NCI-H2227 (cell line): ENCODE measurements at regions not wholly inside any gene's neighbourhood (a gene's known extent, or its start where the extent isn't known, plus 50 kb on each side); places are given as distances from the start of the nearest gene placed in this dataset.
"Not testable (repeated sequence)": the region's sequence is repeated elsewhere in the genome, so short reads cannot be mapped to it uniquely, and the experiment has no call there.

Experiments used
- DNase-seq: peaks from one replicate; lab custom pipeline; 2025; ENCODE audit not compliant: unreplicated experiment; lab: John Stamatoyannopoulos, UW

DNA sequence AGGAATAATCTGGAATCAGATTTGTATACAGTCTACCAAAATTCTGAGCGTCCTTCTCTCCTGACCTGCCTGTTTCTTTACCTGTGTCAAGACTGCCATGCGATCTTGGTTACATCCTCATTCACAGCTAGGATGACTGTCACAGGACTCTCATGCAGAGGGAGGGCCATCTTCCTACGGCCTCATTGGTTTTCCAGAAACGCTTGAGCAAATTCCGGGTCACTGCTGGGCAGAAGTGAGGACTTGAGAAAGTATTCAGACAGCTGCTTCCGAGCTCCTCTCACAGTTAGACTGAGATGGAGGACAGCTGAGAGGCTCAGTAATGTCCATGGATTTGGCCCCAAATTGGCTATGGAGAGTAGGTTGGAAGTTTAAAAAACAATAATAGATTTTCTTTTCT lies 94.2 kb downstream of the TFAP2C start:
- DNase-seq = no peak

- no peak for DNase-seq
Measured at GRCh38 chr20:56724241-56724757, 95.2 kb downstream of the TFAP2C start.

GRCh38 chr20:56730003-56730402 lies 100.9 kb downstream of the TFAP2C start:
- no peak for DNase-seq

GRCh38 chr20:56730996-56731395 lies 101.9 kb downstream of the TFAP2C start:
- DNase-seq = no peak

- no peak for DNase-seq
Measured at GRCh38 chr20:56731476-56731875, 102.4 kb downstream of the TFAP2C start.

DNA sequence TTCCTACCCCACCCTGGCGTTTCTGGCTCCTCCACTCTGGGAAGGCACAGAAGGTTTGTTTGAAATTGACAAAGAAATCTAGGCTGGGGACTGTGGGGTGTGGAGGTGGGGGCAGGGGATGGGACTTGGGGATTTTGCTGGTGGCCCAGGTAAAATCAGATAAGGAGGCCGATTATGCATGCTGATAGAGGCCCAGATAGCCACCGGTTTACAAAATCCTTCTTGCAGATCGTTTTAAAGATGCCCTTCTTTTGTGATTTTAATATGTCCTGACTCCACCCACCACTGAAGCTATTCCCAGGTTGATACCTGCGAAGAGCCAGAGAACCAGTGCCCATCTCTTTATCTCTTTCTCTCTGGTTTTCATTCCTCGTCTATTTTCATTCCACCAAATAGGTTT lies 104.9 kb downstream of the TFAP2C start:
- no peak for DNase-seq

DNA sequence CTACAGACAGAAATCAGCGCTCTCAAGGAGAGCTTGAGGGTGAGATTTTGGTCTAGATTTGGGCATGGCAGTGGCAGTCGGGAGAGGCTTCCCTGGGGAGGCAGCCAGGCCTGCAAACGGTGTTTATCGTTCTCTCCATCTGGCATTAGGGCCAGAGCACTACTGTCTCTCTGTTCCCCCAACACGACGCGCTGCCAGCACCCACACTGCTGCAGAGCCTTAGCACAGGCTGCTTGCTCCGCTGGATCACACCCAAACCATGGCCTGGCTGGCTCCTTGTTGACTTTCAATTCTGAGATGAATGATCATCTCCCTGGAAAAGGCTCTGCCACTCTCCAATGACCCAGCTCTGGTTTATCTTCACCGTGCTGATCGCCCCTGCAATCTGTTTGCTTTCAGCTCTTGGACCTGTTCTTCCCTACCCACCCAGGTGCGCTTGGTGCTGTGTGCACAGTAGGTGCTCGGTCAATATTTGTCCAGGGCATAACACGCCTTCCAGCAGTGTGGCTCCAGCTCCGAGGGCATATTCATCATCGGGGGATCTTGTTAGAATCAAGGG lies 106.1 kb downstream of the TFAP2C start:
- no peak for DNase-seq

DNA sequence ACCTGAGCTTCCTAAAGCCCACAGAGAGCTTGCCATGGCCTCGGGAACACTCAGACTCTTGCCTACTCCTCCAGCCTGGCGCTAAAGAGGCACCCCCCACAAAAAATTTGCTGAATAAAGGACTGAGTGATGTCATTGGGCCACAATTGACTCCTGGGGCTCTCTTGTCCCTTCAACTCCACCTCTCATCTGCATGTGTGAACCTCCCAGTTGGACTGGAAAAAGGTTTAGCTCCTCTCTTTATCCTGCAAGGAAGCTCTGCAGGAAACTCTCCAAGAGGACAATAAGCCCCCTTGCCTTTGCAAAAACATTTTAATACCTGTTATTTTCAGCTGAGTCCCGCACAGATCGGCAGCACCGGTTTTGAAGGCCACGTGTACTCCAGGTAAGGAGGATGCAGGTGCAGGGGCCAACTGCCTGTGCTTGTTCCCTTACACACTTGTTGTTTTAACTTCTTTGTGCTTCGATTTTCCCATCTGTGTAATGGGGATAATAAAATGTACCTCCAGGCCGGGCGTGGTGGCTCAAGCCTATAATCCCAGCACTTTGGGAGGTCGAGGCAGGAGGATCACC lies 107.3 kb downstream of the TFAP2C start:
- DNase-seq = no peak

DNA sequence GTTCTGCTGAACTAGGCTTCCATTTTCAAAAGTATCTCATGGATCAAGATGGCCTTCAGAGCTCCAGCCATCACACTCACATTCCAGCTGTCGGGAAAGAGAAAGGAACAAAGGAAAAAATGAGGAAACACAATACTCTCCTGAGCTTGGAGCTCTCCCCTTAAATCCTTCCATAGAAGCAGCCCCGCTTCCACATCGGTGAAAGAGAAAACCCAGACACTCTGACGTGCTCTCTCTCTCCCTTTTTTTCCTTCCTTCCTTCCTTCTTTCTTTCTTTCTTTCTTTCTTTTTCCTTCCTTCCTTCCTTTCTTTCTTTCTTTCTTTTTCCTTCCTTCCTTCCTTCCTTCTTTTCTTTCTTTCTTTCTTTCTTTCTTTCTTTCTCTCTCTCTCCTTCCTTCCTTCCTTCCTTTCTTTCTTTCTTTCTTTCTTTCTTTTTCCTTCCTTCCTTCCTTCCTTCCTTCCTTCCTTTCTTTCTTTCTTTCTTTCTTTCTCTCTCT lies 115.3 kb downstream of the TFAP2C start:
- not testable (repeated sequence) for DNase-seq

DNA sequence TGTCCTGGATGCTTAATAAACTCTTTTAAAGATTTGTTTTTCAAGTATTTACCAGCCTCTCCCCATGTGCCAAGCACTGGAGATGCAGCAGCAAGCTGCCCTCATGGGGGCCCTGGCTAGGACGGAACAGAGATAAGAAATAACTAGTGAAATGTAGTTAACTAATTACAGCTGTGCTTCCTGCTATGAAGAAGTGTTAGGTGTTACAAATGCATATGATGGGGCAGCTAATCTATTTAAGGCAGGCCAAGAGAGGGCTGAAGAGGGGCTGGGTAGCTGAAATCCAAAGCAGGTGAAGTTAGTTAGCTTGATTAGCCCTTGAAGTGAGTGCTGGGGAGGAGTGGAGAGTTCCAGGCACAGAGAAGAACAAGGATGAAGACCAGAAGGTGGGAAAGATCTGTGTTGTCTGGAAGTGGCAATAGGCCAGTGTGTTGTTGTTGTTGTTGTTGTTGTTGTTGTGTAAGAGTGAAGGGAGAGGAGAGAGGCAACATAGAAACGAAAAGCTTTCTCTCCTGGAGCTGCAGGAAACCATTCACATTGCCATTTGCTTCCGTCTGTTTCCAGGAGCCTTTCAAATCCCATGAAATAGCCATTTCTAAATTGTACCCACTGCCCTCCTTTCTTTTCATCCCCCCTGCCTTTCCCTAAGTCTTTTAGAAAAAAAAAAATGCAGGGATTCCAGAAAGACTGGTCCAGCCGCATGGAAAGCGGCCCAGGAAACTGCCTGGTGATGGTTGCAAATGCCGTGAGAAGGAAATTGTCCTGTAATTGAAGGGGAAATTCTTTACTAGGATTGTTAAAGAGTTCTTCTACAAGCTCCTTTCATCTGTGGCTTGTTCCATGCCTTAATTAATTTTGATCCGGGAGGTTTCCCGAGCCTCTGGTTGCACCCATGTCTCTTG lies 119.6 kb downstream of the TFAP2C start:
- no peak for DNase-seq

- no peak for DNase-seq
Measured at GRCh38 chr20:56750430-56750829, 121.3 kb downstream of the TFAP2C start.

GRCh38 chr20:56752274-56752673 lies 123.2 kb downstream of the TFAP2C start:
- DNase-seq = no peak

DNA sequence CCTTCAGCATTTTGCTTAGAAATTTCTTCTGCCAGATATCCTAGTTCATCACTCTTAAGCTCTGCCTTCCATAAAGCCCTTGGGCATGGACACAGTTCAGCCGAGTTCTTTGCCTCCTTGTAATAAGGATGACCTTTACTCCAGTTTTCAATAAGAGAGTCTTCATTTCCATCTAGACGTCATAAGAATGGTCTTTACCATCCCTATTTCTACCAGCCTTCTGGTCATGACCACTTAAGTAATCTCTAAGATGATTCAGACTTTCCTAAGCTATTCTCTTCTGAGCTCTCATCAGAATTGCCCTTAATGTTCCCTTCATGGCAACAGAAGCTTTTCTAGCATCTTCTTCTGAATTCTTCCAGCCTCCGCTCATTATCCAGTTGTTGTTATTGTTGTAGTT lies 126.1 kb downstream of the TFAP2C start:
- DNase-seq = no peak

DNA sequence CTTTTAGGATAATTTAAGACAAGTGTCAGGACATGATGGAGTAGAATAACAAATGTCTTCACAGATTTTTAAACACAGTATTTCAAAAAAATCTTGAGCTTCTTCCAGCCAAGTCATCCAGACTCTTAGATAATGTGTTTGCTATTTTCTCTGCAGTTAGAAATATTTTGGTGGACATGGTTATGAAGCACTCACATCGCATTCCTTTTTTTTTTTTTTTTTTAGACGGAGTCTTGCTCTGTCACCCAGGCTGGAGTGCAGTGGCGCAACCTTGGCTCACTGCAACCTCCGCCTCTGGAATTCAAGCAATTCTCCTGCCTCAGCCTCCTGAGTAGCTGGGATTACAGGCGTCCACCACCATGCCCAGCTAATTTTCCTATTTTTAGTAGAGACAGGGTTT lies 127.6 kb downstream of the TFAP2C start:
- not testable (repeated sequence) for DNase-seq

- DNase-seq = no peak
Measured at GRCh38 chr20:56758706-56759105, 129.6 kb downstream of the TFAP2C start.

DNA sequence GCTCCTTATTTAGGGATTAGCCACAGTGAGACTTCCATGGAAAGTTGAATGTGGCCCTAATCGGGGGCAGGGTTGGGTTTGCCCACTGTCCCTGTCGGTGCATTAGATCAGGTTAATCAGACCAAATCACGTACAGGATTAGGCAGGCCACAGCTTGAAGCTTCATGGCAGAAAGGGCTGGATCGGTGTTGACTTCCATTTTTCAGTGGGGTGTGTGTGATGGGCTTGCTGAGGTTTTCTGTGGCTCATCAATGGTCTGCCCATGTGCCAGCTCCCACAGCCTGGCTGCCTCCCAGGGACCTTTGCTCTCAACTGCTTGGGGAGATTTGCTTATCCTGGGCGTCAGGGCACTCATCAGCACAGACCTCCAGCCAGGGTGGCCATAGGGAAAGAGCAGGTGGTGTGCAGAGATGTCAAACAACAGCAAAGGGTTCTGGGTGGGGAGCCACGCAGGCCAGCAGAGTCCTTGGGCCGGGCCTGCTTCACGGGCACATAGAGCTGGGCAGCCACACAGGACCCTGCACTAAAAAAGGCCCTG lies 130.7 kb downstream of the TFAP2C start:
- DNase-seq = no peak

DNA sequence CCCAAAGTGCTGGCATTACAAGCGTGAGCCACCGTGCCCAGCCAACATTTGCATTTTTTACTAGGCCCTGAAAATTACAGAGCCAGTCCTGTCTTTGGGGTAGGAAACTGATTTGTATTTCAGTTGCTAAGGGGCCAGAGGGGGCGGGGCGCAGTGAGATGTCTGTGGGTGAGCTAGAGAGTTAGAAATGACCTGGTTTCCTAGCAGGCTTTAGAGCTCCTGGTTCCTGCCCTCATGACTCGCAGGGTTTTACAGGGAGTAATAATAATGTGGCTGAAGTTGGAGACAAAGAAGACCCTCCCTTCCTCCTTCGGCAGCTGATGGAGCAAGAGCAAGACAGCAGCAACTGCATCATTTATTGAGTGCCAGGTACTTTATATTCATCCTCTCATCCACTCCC lies 131.5 kb downstream of the TFAP2C start:
- DNase-seq = no peak

DNA sequence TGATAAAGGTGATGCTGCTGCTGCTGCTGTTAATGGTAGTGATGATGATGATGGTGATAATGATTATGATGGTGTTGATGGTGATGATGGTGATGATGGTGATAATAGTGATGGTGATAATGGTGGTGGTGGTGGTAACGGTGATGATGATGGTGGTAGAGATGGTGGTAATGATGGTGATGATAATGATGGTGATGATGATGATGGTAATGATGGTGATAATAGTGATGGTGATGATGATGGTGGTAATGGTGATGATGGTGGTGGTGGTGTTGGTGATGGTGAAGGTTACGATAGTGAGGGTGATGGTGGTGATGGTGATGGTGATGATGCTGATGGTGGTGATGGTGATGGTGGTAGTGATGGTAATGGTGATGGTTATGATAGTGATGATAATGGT lies 132.3 kb downstream of the TFAP2C start:
- no peak for DNase-seq

- no peak for DNase-seq
Measured at GRCh38 chr20:56762401-56762800, 133.3 kb downstream of the TFAP2C start.

DNA sequence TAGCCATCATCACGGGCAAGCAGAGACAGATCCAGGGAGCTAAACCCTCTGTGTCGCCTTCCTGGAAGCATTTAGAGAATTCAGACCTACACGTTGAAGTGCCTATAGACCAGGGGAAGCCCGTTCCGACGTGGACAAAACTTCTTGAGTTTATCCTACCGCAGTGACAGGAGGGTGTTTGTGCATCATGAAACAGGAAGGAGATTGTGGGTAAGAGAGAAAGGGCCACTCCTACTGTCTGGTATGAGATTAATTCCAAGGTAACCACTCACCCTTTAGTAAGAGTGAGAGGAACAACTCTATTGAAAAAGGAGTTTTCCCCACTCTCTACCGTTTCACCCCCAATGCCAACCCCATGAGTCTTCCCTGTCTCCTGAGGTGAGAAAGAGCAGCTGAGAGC lies 133.7 kb downstream of the TFAP2C start:
- DNase-seq = no peak

DNA sequence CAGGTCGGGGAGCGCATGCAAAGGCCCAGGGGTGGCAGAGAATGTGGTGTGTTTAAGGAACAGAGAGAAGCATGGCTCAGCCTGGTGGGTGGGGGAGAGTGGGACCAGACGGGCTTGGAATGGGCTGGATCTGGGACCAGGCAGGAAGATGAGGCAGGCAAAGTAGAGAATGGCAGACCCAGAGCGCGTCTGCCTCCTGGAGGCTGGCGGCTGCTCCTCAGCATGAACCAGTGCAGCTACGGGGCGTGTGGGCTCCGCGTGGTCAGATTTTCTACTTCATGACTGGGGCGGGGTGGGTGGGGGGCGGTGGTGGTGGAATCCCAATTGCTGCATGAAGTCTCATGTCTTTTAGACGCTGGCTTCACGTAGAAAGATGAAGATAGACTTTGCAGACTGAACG lies 135.6 kb downstream of the TFAP2C start:
- DNase-seq = no peak
